A673 (cell line): ENCODE measurements at regions not wholly inside any gene's neighbourhood (a gene's known extent, or its start where the extent isn't known, plus 50 kb on each side); places are given as distances from the start of the nearest gene placed in this dataset.

ENCODE experiments used
- BruUV-seq: library from RNA; stranded (reverse); fragments of 400-500 nt; replicated peaks from 2 replicates; lab custom pipeline; 2021; lab: Mats Ljungman, UMichigan
- CTCF ChIA-PET: fragments of 300-600 bp; sonication (Branson Sonifier 250); formaldehyde crosslinking; loops from one replicate; lab custom pipeline; 2022; ENCODE audit warnings: antibody characterized with exemption; lab: Charles Lee
- POLR2A ChIA-PET: fragments of 300-600 bp; sonication (Branson Sonifier 250); formaldehyde crosslinking; loops from one replicate; lab custom pipeline; 2022; ENCODE audit warnings: antibody characterized with exemption; ENCODE audit not compliant: low non-redundant PET; lab: Charles Lee
- DNase-seq: peaks from one replicate; pipeline ENCODE4 v3.0.0-alpha.2; 2015; ENCODE audit warnings: low spot score
- H3K27ac ChIP-seq: fragments of 200-600 bp; sonication (generic); 2 replicates; pipeline ENCODE4 v1.5.1; 2016; ENCODE audit warnings: mixed run types, low read depth, mild to moderate bottlenecking, mixed read lengths, antibody characterized with exemption, low read length; ENCODE audit not compliant: poor library complexity, severe bottlenecking
- H3K27me3 ChIP-seq: fragments of 200-600 bp; sonication (generic); replicated peaks from 2 replicates; pipeline ENCODE4 v1.6.1; 2017; ENCODE audit warnings: mixed run types, low read depth, mild to moderate bottlenecking, mixed read lengths, antibody characterized with exemption, low read length; ENCODE audit not compliant: insufficient read depth, poor library complexity
- H3K36me3 ChIP-seq: fragments of 200-600 bp; sonication (generic); 2 replicates; pipeline ENCODE4 v1.6.1; 2016; ENCODE audit warnings: mixed run types, mild to moderate bottlenecking, mixed read lengths, antibody characterized with exemption, low read length; ENCODE audit not compliant: insufficient read depth, poor library complexity, severe bottlenecking
- H3K4me1 ChIP-seq: fragments of 200-600 bp; sonication (generic); 2 replicates; pipeline ENCODE4 v1.6.1; 2017; ENCODE audit warnings: mixed run types, mild to moderate bottlenecking, mixed read lengths, antibody characterized with exemption, low read length; ENCODE audit not compliant: insufficient read depth, poor library complexity, severe bottlenecking
- H3K4me3 ChIP-seq: fragments of 200-600 bp; sonication (generic); 2 replicates; pipeline ENCODE4 v1.5.1; 2016; ENCODE audit warnings: low read depth, mixed run types, mild to moderate bottlenecking, mixed read lengths, low read length; ENCODE audit not compliant: poor library complexity, severe bottlenecking
- H3K9me3 ChIP-seq: fragments of 200-600 bp; sonication (generic); 2 replicates; pipeline ENCODE4 v1.6.1; 2016; ENCODE audit warnings: mixed run types, low read depth, mild to moderate bottlenecking, mixed read lengths, antibody characterized with exemption, low read length; ENCODE audit not compliant: poor library complexity, severe bottlenecking
- CTCF ChIP-seq: fragments of 300-800, 200-600 bp; sonication (generic); conservative IDR thresholded peaks from 2 replicates; pipeline ENCODE4 v1.5.1; 2017; ENCODE audit warnings: low read depth, mild to moderate bottlenecking, antibody characterized with exemption, low read length, moderate library complexity, mixed read lengths
- EZH2 ChIP-seq: fragments of 200-600 bp; sonication (generic); IDR thresholded peaks from 2 replicates; pipeline ENCODE4 v1.6.1; 2017; ENCODE audit warnings: borderline replicate concordance, low read depth, mild to moderate bottlenecking, mixed read lengths, antibody characterized with exemption, low read length; ENCODE audit not compliant: poor library complexity, severe bottlenecking
- intact Hi-C: fragments of 100-400 bp; cut with micrococcal nuclease; formaldehyde crosslinking; loops from one replicate; pipeline ENCODE4 v1.10.0; 2022; ENCODE audit not compliant: unreplicated experiment

- intact Hi-C loops = loop anchor here (5.0 to 10.0 kb wide), 2 partner anchors 198 to 415 kb away; no protein-coding TSS in a partner anchor
- Histone ChIP-seq H3K27ac (no peak overlapping the region), H3K4me3 (no peak overlapping the region), H3K27me3 (no peaks in the 10 kb centered on the region), H3K4me1 (peaks cover 7% of the 10 kb centered on the region), H3K9me3 (peaks cover 3% of the 10 kb centered on the region), H3K36me3 (no peaks in the 10 kb centered on the region)
- no TSS peak for BruUV-seq
- TF ChIP-seq EZH2 (no peak), CTCF (no peak)
- ChIA-PET POLR2A (no interaction called here), CTCF (no interaction called here)
- no peak for DNase-seq
Observed at GRCh38 chr20:4089756-4090487, 58.7 kb upstream of the SMOX start.

- BruUV-seq = no TSS peak
- ChIA-PET POLR2A (no interaction called here), CTCF (no interaction called here)
- H3K4me3 ChIP-seq = no peak overlapping the region
- intact Hi-C loops = loop anchor here (5.0 to 10.0 kb wide), 2 partner anchors 196 to 414 kb away; no protein-coding TSS in a partner anchor
- TF ChIP-seq CTCF (no peak), EZH2 (no peak)
- peaks cover 7% of the 10 kb centered on the region for H3K4me1 ChIP-seq
- no peaks in the 10 kb centered on the region for H3K36me3 ChIP-seq
- H3K27ac ChIP-seq = no peak overlapping the region
- H3K9me3 ChIP-seq = no peaks in the 10 kb centered on the region
- no peak for DNase-seq
- H3K27me3 ChIP-seq = no peaks in the 10 kb centered on the region
Observed at GRCh38 chr20:4088766-4089165, 59.9 kb upstream of the SMOX start.

GRCh38 chr20:4087923-4088322, 60.7 kb upstream of the SMOX start:
- Histone ChIP-seq H3K36me3 (no peaks in the 10 kb centered on the region), H3K27me3 (no peaks in the 10 kb centered on the region), H3K27ac (no peak overlapping the region), H3K9me3 (no peaks in the 10 kb centered on the region), H3K4me3 (no peak overlapping the region), H3K4me1 (peaks cover 10% of the 10 kb centered on the region)
- CTCF ChIA-PET = no interaction called here
- no TSS peak for BruUV-seq
- POLR2A ChIA-PET = no interaction called here
- no peak for DNase-seq
- TF ChIP-seq EZH2 (no peak), CTCF (no peak)
- intact Hi-C loops = loop anchor here (5.0 to 10.0 kb wide), 2 partner anchors 196 to 413 kb away; no protein-coding TSS in a partner anchor
